ENCODE measurements at regions not wholly inside any gene's neighbourhood (a gene's known extent, or its start where the extent isn't known, plus 50 kb on each side); places are given as distances from the start of the nearest gene placed in this dataset.

GRCh38 chr20:39874049-39874893 lies 814.8 kb downstream of the MAFB start:
- H3K27me3 ChIP-seq (ENCODE audit: insufficient read depth, low read length), result no peaks in the 10 kb centered on the region
- no peaks in the 10 kb centered on the region for H3K4me1 ChIP-seq (ENCODE audit: insufficient read depth, low read length)
- no peaks in the 10 kb centered on the region for H3K9me3 ChIP-seq (ENCODE audit: low read depth, low read length)
- H3K4me3 ChIP-seq (ENCODE audit: low read length), result no peak overlapping the region

GRCh38 chr20:39873286-39873685 lies 815.8 kb downstream of the MAFB start:
- Histone ChIP-seq H3K4me3 (ENCODE audit: low read length) (no peak overlapping the region), H3K4me1 (ENCODE audit: insufficient read depth, low read length) (no peaks in the 10 kb centered on the region), H3K27me3 (ENCODE audit: insufficient read depth, low read length) (no peaks in the 10 kb centered on the region), H3K9me3 (ENCODE audit: low read depth, low read length) (no peaks in the 10 kb centered on the region)

DNA sequence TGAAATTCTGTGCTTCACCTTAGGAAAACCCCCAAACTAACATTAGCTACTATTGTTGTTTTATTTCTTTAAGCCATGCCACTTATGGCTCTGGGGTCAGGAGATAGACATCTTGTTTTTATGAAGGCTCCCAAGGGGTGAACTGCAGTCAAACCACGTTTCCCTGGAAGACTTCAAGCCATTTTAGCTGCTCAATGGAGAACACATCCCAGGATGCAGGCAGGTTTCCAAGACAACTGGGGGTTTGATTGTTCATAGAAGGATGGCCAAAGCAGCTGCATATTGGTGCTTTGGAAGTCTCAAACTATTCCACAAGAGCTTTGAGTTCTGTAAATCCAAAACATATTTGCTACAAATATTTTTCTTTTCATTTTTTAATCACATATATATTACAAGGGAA lies 818.0 kb downstream of the MAFB start:
- H3K4me1 ChIP-seq (ENCODE audit: insufficient read depth, low read length), result no peaks in the 10 kb centered on the region
- H3K4me3 ChIP-seq (ENCODE audit: low read length), result no peak overlapping the region
- H3K27me3 ChIP-seq (ENCODE audit: insufficient read depth, low read length), result no peaks in the 10 kb centered on the region
- no peaks in the 10 kb centered on the region for H3K9me3 ChIP-seq (ENCODE audit: low read depth, low read length)

GRCh38 chr20:39865446-39865845 lies 823.6 kb downstream of the MAFB start:
- no peaks in the 10 kb centered on the region for H3K9me3 ChIP-seq (ENCODE audit: low read depth, low read length)
- no peak overlapping the region for H3K4me3 ChIP-seq (ENCODE audit: low read length)
- no peaks in the 10 kb centered on the region for H3K4me1 ChIP-seq (ENCODE audit: insufficient read depth, low read length)
- no peaks in the 10 kb centered on the region for H3K27me3 ChIP-seq (ENCODE audit: insufficient read depth, low read length)

DNA sequence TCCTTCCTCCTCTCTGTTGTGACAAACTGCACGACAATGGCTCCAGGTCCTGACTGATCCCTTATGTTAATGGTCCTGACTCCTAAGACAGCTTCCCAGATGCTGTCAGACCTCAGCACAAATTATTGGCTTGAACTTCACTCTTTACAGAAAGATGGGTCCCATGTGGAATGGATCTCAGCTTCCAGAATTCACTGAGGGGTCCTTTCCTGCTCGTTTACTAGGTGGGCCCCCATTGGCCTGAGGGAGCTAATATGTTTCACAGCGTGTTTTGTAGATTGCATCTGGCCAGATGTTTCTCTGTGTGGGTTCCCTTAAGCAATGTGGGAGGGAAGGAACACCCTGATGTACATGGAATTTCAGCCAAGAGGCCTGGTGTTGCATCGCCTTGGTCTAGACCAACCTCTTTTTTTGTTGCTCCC lies 826.6 kb downstream of the MAFB start:
- H3K27me3 ChIP-seq (ENCODE audit: insufficient read depth, low read length), result no peaks in the 10 kb centered on the region
- H3K4me1 ChIP-seq (ENCODE audit: insufficient read depth, low read length), result no peaks in the 10 kb centered on the region
- H3K9me3 ChIP-seq (ENCODE audit: low read depth, low read length), result no peaks in the 10 kb centered on the region
- no peak overlapping the region for H3K4me3 ChIP-seq (ENCODE audit: low read length)

GRCh38 chr20:39861381-39861780 lies 827.7 kb downstream of the MAFB start:
- Histone ChIP-seq H3K27me3 (ENCODE audit: insufficient read depth, low read length) (no peaks in the 10 kb centered on the region), H3K4me1 (ENCODE audit: insufficient read depth, low read length) (no peaks in the 10 kb centered on the region), H3K4me3 (ENCODE audit: low read length) (no peak overlapping the region), H3K9me3 (ENCODE audit: low read depth, low read length) (no peaks in the 10 kb centered on the region)

DNA sequence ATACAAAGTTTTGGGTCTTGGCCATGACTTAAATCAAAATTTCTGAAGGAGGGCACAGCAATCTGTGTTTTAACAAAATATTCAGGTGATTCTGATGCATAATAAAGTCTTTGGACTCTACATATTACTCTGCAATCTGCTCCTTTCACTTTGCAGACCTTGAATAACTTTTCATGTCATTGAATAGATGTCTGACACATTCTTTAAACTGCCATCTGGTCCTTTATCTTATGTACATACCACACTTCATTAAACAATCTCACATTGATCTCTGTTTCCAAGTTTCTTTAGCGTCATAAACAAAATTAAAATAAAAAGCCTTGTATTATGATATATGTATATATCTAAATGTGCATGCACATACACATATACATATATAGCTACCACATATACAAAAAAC lies 831.2 kb downstream of the MAFB start:
- Histone ChIP-seq H3K27me3 (ENCODE audit: insufficient read depth, low read length) (no peaks in the 10 kb centered on the region), H3K9me3 (ENCODE audit: low read depth, low read length) (no peaks in the 10 kb centered on the region), H3K4me3 (ENCODE audit: low read length) (no peak overlapping the region), H3K4me1 (ENCODE audit: insufficient read depth, low read length) (no peaks in the 10 kb centered on the region)

DNA sequence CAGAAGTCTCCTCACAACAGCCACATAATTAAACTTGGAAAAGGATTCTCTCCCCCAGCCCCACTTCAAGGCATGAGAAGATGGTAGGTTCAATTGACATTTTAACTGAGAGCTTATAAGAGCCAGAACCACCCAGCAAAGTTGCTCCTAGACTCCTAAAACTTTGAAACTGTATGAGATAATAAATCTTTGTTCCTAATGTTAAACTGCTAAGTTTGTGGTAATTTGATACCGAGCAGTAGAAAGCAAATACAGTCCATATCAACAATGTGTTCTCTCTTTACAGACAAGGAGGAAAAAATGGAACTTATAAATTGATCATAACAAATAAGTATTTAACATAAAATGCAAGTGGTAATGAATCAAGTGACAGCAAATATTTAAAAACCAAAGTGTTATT lies 831.8 kb downstream of the MAFB start:
- Histone ChIP-seq H3K9me3 (ENCODE audit: low read depth, low read length) (no peaks in the 10 kb centered on the region), H3K4me1 (ENCODE audit: insufficient read depth, low read length) (no peaks in the 10 kb centered on the region), H3K4me3 (ENCODE audit: low read length) (no peak overlapping the region)

DNA sequence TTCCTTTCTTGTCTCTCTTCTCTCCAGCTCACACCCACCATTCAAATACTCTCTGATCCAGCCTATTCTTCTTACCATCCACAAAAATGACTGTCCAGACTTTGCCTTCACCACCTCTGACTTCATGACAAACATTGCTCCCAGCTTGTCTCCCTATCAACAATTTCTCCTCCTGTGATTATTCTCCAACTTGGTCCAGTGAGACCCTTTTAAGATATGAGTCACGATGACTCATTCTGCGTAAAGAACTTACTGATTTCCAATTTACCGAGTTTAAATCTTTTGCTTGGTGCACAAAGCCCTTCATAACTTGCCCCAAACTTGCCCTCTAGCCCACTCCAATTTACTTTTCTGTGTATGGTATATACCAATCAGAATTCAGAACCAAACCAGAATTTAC lies 833.2 kb downstream of the MAFB start:
- Histone ChIP-seq H3K9me3 (ENCODE audit: low read depth, low read length) (no peaks in the 10 kb centered on the region), H3K4me3 (ENCODE audit: low read length) (no peak overlapping the region), H3K27me3 (ENCODE audit: insufficient read depth, low read length) (no peaks in the 10 kb centered on the region), H3K4me1 (ENCODE audit: insufficient read depth, low read length) (no peaks in the 10 kb centered on the region)

More for the DNA sequence above, 831.8 kb downstream of the MAFB start:
- H3K27me3 ChIP-seq (ENCODE audit: insufficient read depth, low read length), result no peaks in the 10 kb centered on the region

DNA sequence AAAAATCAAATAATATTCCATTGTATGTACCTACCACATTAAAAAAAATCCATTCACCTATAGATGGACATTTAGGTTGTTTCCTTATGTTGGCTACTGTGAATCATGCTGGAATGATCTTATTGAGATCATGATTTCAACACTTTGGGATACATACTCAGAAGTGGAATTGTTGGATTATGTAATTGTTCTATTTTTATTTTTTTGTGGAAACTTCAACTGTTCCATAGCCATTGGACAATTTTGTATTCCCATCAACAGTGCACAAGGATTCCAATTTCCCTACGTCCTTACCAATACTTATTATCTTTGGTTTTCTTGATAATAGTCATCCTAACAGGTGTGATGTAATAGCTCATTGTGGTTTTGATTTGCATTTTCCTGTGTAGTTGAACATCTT lies 834.0 kb downstream of the MAFB start:
- no peaks in the 10 kb centered on the region for H3K9me3 ChIP-seq (ENCODE audit: low read depth, low read length)
- H3K4me1 ChIP-seq (ENCODE audit: insufficient read depth, low read length), result no peaks in the 10 kb centered on the region
- no peaks in the 10 kb centered on the region for H3K27me3 ChIP-seq (ENCODE audit: insufficient read depth, low read length)
- no peak overlapping the region for H3K4me3 ChIP-seq (ENCODE audit: low read length)

GRCh38 chr20:39853636-39854035 lies 835.4 kb downstream of the MAFB start:
- no peaks in the 10 kb centered on the region for H3K9me3 ChIP-seq (ENCODE audit: low read depth, low read length)
- H3K27me3 ChIP-seq (ENCODE audit: insufficient read depth, low read length), result no peaks in the 10 kb centered on the region
- no peaks in the 10 kb centered on the region for H3K4me1 ChIP-seq (ENCODE audit: insufficient read depth, low read length)
- no peak overlapping the region for H3K4me3 ChIP-seq (ENCODE audit: low read length)

- Histone ChIP-seq H3K9me3 (ENCODE audit: low read depth, low read length) (no peaks in the 10 kb centered on the region), H3K4me1 (ENCODE audit: insufficient read depth, low read length) (no peaks in the 10 kb centered on the region), H3K27me3 (ENCODE audit: insufficient read depth, low read length) (no peaks in the 10 kb centered on the region), H3K4me3 (ENCODE audit: low read length) (no peak overlapping the region)
Measured at GRCh38 chr20:39853050-39853449, 836.0 kb downstream of the MAFB start.

GRCh38 chr20:39851459-39851858 lies 837.6 kb downstream of the MAFB start:
- no peaks in the 10 kb centered on the region for H3K27me3 ChIP-seq (ENCODE audit: insufficient read depth, low read length)
- H3K4me3 ChIP-seq (ENCODE audit: low read length), result no peak overlapping the region
- H3K4me1 ChIP-seq (ENCODE audit: insufficient read depth, low read length), result no peaks in the 10 kb centered on the region
- H3K9me3 ChIP-seq (ENCODE audit: low read depth, low read length), result no peaks in the 10 kb centered on the region

GRCh38 chr20:39850821-39851330 lies 838.2 kb downstream of the MAFB start:
- Histone ChIP-seq H3K27me3 (ENCODE audit: insufficient read depth, low read length) (no peaks in the 10 kb centered on the region), H3K4me1 (ENCODE audit: insufficient read depth, low read length) (no peaks in the 10 kb centered on the region), H3K9me3 (ENCODE audit: low read depth, low read length) (no peaks in the 10 kb centered on the region), H3K4me3 (ENCODE audit: low read length) (no peak overlapping the region)

DNA sequence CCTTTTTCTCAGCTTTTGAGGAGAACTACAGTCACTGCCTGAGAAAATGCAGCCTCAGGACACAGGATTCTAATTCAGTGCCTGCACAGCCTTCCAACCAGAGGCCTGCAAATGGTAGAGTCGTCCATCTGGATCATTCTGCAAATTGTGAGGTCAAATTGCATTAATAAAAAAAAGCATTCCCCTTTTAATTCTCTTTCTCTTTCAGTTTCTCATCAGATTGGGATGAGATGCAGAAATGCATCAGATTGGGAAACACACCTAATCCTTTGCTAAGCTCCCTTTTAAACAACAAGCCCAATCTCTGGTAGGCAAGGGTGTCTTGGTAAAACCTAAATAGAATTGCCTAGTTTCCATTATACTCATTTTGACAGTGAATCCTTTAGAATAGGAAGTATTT lies 838.8 kb downstream of the MAFB start:
- Histone ChIP-seq H3K9me3 (ENCODE audit: low read depth, low read length) (no peaks in the 10 kb centered on the region), H3K4me3 (ENCODE audit: low read length) (no peak overlapping the region), H3K27me3 (ENCODE audit: insufficient read depth, low read length) (no peaks in the 10 kb centered on the region), H3K4me1 (ENCODE audit: insufficient read depth, low read length) (no peaks in the 10 kb centered on the region)

GRCh38 chr20:39849664-39850063 lies 839.4 kb downstream of the MAFB start:
- Histone ChIP-seq H3K4me3 (ENCODE audit: low read length) (no peak overlapping the region), H3K27me3 (ENCODE audit: insufficient read depth, low read length) (no peaks in the 10 kb centered on the region), H3K4me1 (ENCODE audit: insufficient read depth, low read length) (no peaks in the 10 kb centered on the region), H3K9me3 (ENCODE audit: low read depth, low read length) (no peaks in the 10 kb centered on the region)
